ENCODE measurements at regions not wholly inside any gene's neighbourhood (a gene's known extent, or its start where the extent isn't known, plus 50 kb on each side); places are given as distances from the start of the nearest gene placed in this dataset.

- TF ChIP-seq CTCF (IDR thresholded peaks at IDR 0.05) (no peak), EP300 (IDR thresholded peaks at IDR 0.05) (no peak)
Observed at GRCh38 chr6:169985121-169986015, 233.9 kb downstream of the ERMARD start.
